Endothelial cell (in vitro differentiated cells): ENCODE measurements at regions not wholly inside any gene's neighbourhood (a gene's known extent, or its start where the extent isn't known, plus 50 kb on each side); places are given as distances from the start of the nearest gene placed in this dataset.

Source experiments
- DNase-seq: peaks from one replicate; pipeline ENCODE4 v3.0.0; 2021; ENCODE audit warnings: low spot score
- H3K27ac Mint-ChIP-seq: one replicate; pipeline ENCODE4 v1.8.0; 2021; ENCODE audit warnings: mixed read lengths, inconsistent platforms; ENCODE audit not compliant: unreplicated experiment
- H3K27me3 Mint-ChIP-seq: one replicate; pipeline ENCODE4 v1.8.0; 2021; ENCODE audit warnings: mild to moderate bottlenecking, moderate library complexity, mixed read lengths, inconsistent platforms; ENCODE audit not compliant: unreplicated experiment
- H3K36me3 Mint-ChIP-seq: one replicate; pipeline ENCODE4 v1.8.0; 2021; ENCODE audit warnings: mild to moderate bottlenecking, low read depth, mixed read lengths, inconsistent platforms; ENCODE audit not compliant: unreplicated experiment
- H3K4me1 Mint-ChIP-seq: one replicate; pipeline ENCODE4 v1.8.0; 2021; ENCODE audit warnings: mild to moderate bottlenecking, mixed read lengths, inconsistent platforms; ENCODE audit not compliant: unreplicated experiment
- H3K4me3 Mint-ChIP-seq: one replicate; pipeline ENCODE4 v1.8.0; 2021; ENCODE audit warnings: mild to moderate bottlenecking, mixed read lengths, inconsistent platforms; ENCODE audit not compliant: unreplicated experiment
- H3K9me3 Mint-ChIP-seq: one replicate; pipeline ENCODE4 v1.8.0; 2021; ENCODE audit warnings: mixed read lengths, inconsistent platforms; ENCODE audit not compliant: unreplicated experiment
- TF ChIP-seq, protein P1 (sequence below): fragments of 200-600 bp; sonication (generic); IDR thresholded peaks from one replicate; pipeline ENCODE4 v1.5.0; 2021; ENCODE audit warnings: antibody characterized with exemption; ENCODE audit not compliant: unreplicated experiment

DNA sequence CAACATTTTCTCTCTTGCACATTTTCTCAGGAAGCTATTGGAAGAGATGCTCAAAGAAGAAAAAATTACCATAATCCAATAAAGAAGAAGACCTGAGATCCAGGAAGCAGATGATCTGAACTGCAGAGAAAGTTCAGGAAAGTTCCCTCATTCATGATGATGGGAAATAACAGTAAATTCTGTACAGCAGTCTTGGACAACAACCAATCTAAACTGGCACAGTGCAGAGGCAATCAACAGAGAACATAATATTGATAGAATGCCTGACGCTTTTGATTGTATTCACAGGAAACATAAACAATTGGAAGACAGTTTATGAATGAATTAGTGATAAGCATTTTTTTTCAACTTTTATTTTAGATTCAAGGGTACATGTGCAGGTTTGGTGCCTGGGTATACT, 428.9 kb downstream of the KCTD8 start:
- H3K9me3 Mint-ChIP-seq: no peaks in the 10 kb centered on the region
- H3K4me1 Mint-ChIP-seq: peaks cover 4% of the 10 kb centered on the region
- DNase-seq: no peak
- no peak overlapping the region for H3K4me3 Mint-ChIP-seq
- no peak overlapping the region for H3K27ac Mint-ChIP-seq
- TF ChIP-seq, protein P1, sequence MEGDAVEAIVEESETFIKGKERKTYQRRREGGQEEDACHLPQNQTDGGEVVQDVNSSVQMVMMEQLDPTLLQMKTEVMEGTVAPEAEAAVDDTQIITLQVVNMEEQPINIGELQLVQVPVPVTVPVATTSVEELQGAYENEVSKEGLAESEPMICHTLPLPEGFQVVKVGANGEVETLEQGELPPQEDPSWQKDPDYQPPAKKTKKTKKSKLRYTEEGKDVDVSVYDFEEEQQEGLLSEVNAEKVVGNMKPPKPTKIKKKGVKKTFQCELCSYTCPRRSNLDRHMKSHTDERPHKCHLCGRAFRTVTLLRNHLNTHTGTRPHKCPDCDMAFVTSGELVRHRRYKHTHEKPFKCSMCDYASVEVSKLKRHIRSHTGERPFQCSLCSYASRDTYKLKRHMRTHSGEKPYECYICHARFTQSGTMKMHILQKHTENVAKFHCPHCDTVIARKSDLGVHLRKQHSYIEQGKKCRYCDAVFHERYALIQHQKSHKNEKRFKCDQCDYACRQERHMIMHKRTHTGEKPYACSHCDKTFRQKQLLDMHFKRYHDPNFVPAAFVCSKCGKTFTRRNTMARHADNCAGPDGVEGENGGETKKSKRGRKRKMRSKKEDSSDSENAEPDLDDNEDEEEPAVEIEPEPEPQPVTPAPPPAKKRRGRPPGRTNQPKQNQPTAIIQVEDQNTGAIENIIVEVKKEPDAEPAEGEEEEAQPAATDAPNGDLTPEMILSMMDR: no peak
- peaks cover 10% of the 10 kb centered on the region for H3K36me3 Mint-ChIP-seq
- peaks cover 1% of the 10 kb centered on the region for H3K27me3 Mint-ChIP-seq

DNA sequence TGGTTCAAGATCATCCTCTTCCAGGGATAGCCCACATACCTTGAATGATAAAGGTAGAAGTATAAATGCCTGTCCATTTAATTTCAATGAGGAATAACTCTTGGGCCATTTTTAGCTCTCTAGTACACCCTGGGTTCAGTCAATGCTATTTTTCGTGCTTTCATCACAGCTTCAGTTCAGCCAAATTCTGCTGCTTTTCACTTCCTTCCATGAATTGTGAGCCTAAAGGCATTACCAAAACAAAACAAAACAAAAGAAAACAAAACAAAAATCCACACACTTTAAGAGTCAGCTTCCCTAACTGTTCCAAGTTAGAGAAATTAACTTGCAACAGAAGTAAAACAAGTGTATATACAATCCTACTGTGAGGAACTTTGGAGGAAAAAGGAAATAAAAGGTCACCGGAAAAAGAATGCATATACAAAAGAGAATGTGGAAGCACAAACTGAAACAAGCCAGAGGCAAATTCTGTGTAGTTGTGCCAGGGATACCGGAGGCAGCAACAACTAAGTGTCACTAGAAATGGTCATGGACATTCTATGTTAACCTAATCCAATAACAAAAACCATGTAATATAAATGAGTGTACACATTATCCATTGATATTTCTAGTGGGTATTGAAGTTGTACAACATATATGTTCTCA, 423.1 kb downstream of the KCTD8 start:
- Mint-ChIP-seq H3K27me3 (peaks cover 4% of the 10 kb centered on the region), H3K9me3 (no peaks in the 10 kb centered on the region)
- no peak for DNase-seq

DNA sequence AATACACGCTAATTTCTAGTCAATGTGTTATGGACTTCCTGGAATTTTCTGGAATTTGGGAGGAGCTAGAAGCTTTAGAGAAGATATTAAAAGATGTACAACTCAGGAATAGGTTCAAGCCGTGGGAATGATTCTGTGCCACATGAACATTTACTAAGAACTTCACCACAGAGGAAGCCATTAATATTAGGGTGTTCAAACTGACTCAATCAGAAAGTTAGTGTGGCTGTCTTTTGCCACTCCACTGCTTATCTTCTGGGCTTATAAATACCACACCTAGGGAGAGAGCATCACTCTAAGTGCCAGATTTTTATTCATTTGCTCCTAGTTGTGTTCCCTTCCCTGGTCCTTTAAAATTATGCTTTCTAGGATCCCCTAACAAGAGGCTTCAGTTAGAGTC, 409.8 kb downstream of the KCTD8 start:
- H3K9me3 Mint-ChIP-seq: no peaks in the 10 kb centered on the region
- H3K27me3 Mint-ChIP-seq: no peaks in the 10 kb centered on the region
- H3K4me3 Mint-ChIP-seq: no peak overlapping the region
- no peaks in the 10 kb centered on the region for H3K36me3 Mint-ChIP-seq
- DNase-seq: no peak
- H3K4me1 Mint-ChIP-seq: no peaks in the 10 kb centered on the region
- no peak overlapping the region for H3K27ac Mint-ChIP-seq
- TF ChIP-seq, protein P1: no peak

More for the DNA sequence above, 423.1 kb downstream of the KCTD8 start:
- TF ChIP-seq, protein P1: no peak
- H3K27ac Mint-ChIP-seq: peak overlapping the region; percentile 99
- H3K36me3 Mint-ChIP-seq: no peaks in the 10 kb centered on the region
- peaks cover 26% of the 10 kb centered on the region for H3K4me1 Mint-ChIP-seq
- peak overlapping the region; percentile 89 for H3K4me3 Mint-ChIP-seq

DNA sequence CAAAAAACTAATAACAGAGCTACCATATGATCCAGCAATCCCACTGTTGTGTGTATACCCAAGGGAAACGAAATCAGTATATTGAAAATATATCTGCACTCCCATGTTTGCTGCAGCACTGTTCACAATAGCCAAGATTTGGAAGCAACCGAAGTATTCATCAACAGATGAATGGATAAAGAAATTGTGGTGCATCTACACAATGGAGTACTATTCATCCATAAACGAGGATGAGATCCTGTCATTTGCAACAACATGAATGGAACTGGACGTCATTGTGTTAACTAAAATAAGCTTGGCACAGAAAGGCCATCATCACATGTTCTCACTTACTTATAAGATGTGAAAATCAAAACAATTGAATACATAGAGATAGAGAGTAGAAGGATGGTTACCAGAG, 402.1 kb downstream of the KCTD8 start:
- TF ChIP-seq, protein P1: no peak
- no peak for DNase-seq
- Mint-ChIP-seq H3K4me1 (no peaks in the 10 kb centered on the region), H3K9me3 (no peaks in the 10 kb centered on the region), H3K36me3 (no peaks in the 10 kb centered on the region), H3K4me3 (no peak overlapping the region), H3K27ac (no peak overlapping the region), H3K27me3 (peaks cover 2% of the 10 kb centered on the region)

DNA sequence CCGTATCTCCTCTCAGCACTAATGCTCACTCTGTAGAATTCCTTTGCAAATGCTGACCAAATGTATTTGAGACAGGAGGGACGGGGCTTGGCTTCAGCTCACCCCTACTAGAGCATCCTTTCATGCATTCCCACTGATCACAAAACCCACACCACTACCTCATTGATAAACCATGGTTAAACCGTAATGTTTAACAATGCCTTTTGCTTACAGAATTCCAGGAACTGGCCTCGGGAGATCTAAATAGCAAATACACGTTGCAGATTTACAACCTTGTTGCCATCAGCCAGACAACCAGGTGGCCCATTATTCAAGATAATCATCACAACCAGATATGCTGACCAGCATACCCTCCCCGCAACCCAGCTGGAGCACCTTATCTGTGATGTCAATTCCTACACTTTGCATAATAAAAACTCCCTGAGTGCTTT, 391.9 kb downstream of the KCTD8 start:
- H3K9me3 Mint-ChIP-seq: no peaks in the 10 kb centered on the region
- H3K27ac Mint-ChIP-seq: no peak overlapping the region
- TF ChIP-seq, protein P1: no peak
- DNase-seq: no peak
- peaks cover 10% of the 10 kb centered on the region for H3K4me1 Mint-ChIP-seq
- no peaks in the 10 kb centered on the region for H3K27me3 Mint-ChIP-seq
- H3K4me3 Mint-ChIP-seq: no peak overlapping the region
- H3K36me3 Mint-ChIP-seq: no peaks in the 10 kb centered on the region
